ENCODE measurements at regions not wholly inside any gene's neighbourhood (a gene's known extent, or its start where the extent isn't known, plus 50 kb on each side); places are given as distances from the start of the nearest gene placed in this dataset.
"Not testable (repeated sequence)": the region's sequence is repeated elsewhere in the genome, so short reads cannot be mapped to it uniquely, and the experiment has no call there.

- H3K27me3 Mint-ChIP-seq (ENCODE audit: insufficient read depth); DNase-seq (ENCODE audit: low spot score); H3K9me3 Mint-ChIP-seq; H3K4me3 Mint-ChIP-seq; H3K27ac Mint-ChIP-seq; intact Hi-C loops (cut with micrococcal nuclease); H3K36me3 Mint-ChIP-seq (ENCODE audit: low read depth); H3K4me1 Mint-ChIP-seq (ENCODE audit: low read depth): not testable (repeated sequence)
Measured at GRCh38 chr15:101876031-101876430, 64.0 kb downstream of the OR4F15 start.

DNA sequence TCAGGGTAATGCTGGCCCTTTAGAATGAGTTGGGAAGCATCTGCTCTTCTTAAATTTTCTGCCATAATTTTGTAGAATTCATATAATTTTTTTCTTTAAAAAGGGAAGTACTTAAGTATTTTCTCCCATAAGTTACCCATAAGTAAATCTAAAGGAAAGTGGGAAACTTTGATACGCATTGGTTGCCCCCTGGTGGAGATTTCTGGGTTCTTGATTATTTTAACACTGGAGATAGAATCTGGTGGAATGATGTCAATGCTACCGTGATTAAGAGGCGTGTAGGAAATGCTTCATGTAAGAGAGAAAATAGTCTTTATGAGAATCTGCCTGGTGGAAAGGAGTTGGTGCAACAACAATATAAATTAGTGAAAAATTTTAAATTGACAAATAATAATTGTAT, 65.6 kb downstream of the OR4F15 start:
- intact Hi-C loops (cut with micrococcal nuclease); H3K27ac Mint-ChIP-seq; H3K27me3 Mint-ChIP-seq (ENCODE audit: insufficient read depth); H3K36me3 Mint-ChIP-seq (ENCODE audit: low read depth); H3K4me3 Mint-ChIP-seq; DNase-seq (ENCODE audit: low spot score); H3K4me1 Mint-ChIP-seq (ENCODE audit: low read depth); H3K9me3 Mint-ChIP-seq: not testable (repeated sequence)

- H3K27me3 Mint-ChIP-seq (ENCODE audit: insufficient read depth); intact Hi-C loops (cut with micrococcal nuclease); DNase-seq (ENCODE audit: low spot score); H3K9me3 Mint-ChIP-seq; H3K36me3 Mint-ChIP-seq (ENCODE audit: low read depth); H3K4me3 Mint-ChIP-seq; H3K4me1 Mint-ChIP-seq (ENCODE audit: low read depth); H3K27ac Mint-ChIP-seq: not testable (repeated sequence)
Measured at GRCh38 chr15:101912349-101913287, 100.6 kb downstream of the OR4F15 start.

DNA sequence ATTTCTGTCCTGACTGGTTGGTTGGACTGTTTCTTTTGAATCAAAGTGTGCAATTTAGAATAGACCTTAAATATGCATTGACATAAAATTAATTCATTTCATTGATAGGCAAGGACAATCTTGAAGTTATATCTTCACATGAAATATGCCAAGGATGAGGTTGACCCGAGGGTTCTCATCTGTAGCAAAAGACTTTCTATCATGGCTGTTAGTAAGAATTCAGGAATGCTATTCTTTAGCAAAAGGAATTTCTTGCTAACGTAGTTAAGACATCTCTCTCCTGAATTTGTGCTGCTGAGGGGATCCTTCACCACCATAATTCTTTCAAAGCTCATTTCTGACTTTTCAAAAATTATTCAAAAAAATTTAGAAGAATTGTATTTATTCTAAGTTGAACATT, 112.6 kb downstream of the OR4F15 start:
- H3K36me3 Mint-ChIP-seq (ENCODE audit: low read depth); H3K27ac Mint-ChIP-seq; H3K4me1 Mint-ChIP-seq (ENCODE audit: low read depth); DNase-seq (ENCODE audit: low spot score); H3K4me3 Mint-ChIP-seq; intact Hi-C loops (cut with micrococcal nuclease); H3K9me3 Mint-ChIP-seq; H3K27me3 Mint-ChIP-seq (ENCODE audit: insufficient read depth): not testable (repeated sequence)

- intact Hi-C loops (cut with micrococcal nuclease); H3K27me3 Mint-ChIP-seq (ENCODE audit: insufficient read depth); H3K4me1 Mint-ChIP-seq (ENCODE audit: low read depth); H3K36me3 Mint-ChIP-seq (ENCODE audit: low read depth); H3K27ac Mint-ChIP-seq; H3K9me3 Mint-ChIP-seq; H3K4me3 Mint-ChIP-seq; DNase-seq (ENCODE audit: low spot score): not testable (repeated sequence)
Measured at GRCh38 chr15:101934506-101934905, 122.5 kb downstream of the OR4F15 start.

DNA sequence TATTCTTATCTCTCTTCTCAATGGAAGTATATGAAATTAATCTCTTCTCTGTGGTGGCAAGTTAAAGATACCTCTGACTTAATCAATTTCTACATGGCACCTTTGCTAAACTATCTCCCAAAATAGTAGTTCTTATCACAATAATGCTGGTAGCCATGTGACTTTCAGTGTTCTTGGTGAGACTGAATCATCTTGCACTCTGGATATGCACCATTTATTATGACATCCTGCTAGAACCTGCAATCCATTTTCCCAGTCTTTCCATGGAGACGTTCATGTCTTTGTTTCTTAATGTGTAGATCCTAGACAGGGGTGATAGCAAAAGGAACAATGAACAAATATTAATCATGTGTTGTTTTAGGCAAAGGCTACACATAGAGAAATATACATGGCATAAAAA, 125.4 kb downstream of the OR4F15 start:
- DNase-seq (ENCODE audit: low spot score); H3K27me3 Mint-ChIP-seq (ENCODE audit: insufficient read depth); H3K4me1 Mint-ChIP-seq (ENCODE audit: low read depth); H3K27ac Mint-ChIP-seq; H3K9me3 Mint-ChIP-seq; H3K36me3 Mint-ChIP-seq (ENCODE audit: low read depth); intact Hi-C loops (cut with micrococcal nuclease); H3K4me3 Mint-ChIP-seq: not testable (repeated sequence)

GRCh38 chr15:101938555-101938954, 126.6 kb downstream of the OR4F15 start:
- H3K4me1 Mint-ChIP-seq (ENCODE audit: low read depth); H3K9me3 Mint-ChIP-seq; H3K27me3 Mint-ChIP-seq (ENCODE audit: insufficient read depth); H3K4me3 Mint-ChIP-seq; DNase-seq (ENCODE audit: low spot score); H3K27ac Mint-ChIP-seq; intact Hi-C loops (cut with micrococcal nuclease); H3K36me3 Mint-ChIP-seq (ENCODE audit: low read depth): not testable (repeated sequence)

DNA sequence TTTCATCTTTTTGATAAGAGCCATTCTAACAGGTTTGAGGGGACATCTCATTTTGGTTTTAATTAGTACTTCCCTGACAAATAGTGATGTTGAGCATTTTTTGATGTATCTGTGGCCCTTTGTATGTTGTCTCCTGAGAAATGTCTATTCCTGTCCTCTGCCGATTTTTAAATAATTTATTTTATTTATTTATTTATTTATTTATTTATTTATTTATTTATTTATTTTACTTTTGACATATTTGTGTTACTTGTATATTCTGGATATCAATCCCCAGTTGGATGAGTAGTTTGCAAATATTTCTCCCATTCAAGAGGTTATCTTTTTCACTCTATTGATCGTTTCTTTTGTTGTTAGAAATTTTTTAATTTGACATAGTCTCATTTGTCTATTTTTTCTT, 133.9 kb downstream of the OR4F15 start:
- H3K36me3 Mint-ChIP-seq (ENCODE audit: low read depth); intact Hi-C loops (cut with micrococcal nuclease); H3K4me1 Mint-ChIP-seq (ENCODE audit: low read depth); H3K27me3 Mint-ChIP-seq (ENCODE audit: insufficient read depth); H3K27ac Mint-ChIP-seq; H3K4me3 Mint-ChIP-seq; DNase-seq (ENCODE audit: low spot score); H3K9me3 Mint-ChIP-seq: not testable (repeated sequence)

GRCh38 chr15:101948491-101949010, 136.5 kb downstream of the OR4F15 start:
- H3K27me3 Mint-ChIP-seq (ENCODE audit: insufficient read depth); H3K9me3 Mint-ChIP-seq; H3K36me3 Mint-ChIP-seq (ENCODE audit: low read depth); intact Hi-C loops (cut with micrococcal nuclease); H3K4me3 Mint-ChIP-seq; DNase-seq (ENCODE audit: low spot score); H3K27ac Mint-ChIP-seq; H3K4me1 Mint-ChIP-seq (ENCODE audit: low read depth): not testable (repeated sequence)

GRCh38 chr15:101949380-101950065, 137.5 kb downstream of the OR4F15 start:
- H3K4me1 Mint-ChIP-seq (ENCODE audit: low read depth); DNase-seq (ENCODE audit: low spot score); H3K9me3 Mint-ChIP-seq; H3K27me3 Mint-ChIP-seq (ENCODE audit: insufficient read depth); H3K4me3 Mint-ChIP-seq; intact Hi-C loops (cut with micrococcal nuclease); H3K27ac Mint-ChIP-seq; H3K36me3 Mint-ChIP-seq (ENCODE audit: low read depth): not testable (repeated sequence)

DNA sequence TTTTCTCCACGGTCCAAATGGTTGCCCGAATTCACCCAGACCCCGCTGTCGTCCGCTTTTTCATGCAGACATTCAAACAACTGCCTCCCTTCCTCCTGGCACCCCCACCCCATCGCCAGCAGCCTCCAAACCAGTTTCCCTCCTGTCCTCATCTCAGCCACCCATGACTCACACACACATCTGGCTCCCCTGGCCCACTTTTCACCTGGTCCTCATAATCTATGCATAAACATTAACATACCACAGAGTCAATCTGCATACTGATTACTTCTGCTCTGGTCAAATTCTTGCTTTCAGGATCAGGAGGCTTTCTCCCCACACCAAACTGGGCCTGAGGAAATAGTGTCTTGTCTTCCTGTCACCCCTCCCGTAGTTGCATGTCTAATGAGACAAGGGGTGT, 142.0 kb downstream of the OR4F15 start:
- not testable (repeated sequence) for DNase-seq (ENCODE audit: low spot score)

GRCh38 chr15:101955840-101956239, 143.8 kb downstream of the OR4F15 start:
- H3K4me1 Mint-ChIP-seq (ENCODE audit: low read depth); DNase-seq (ENCODE audit: low spot score); H3K4me3 Mint-ChIP-seq; H3K27ac Mint-ChIP-seq; H3K9me3 Mint-ChIP-seq; intact Hi-C loops (cut with micrococcal nuclease); H3K27me3 Mint-ChIP-seq (ENCODE audit: insufficient read depth); H3K36me3 Mint-ChIP-seq (ENCODE audit: low read depth): not testable (repeated sequence)

More for the DNA sequence above, 142.0 kb downstream of the OR4F15 start:
- H3K27me3 Mint-ChIP-seq (ENCODE audit: insufficient read depth); H3K4me1 Mint-ChIP-seq (ENCODE audit: low read depth); H3K36me3 Mint-ChIP-seq (ENCODE audit: low read depth); H3K4me3 Mint-ChIP-seq; intact Hi-C loops (cut with micrococcal nuclease); H3K9me3 Mint-ChIP-seq; H3K27ac Mint-ChIP-seq: not testable (repeated sequence)

GRCh38 chr15:101958656-101959055, 146.7 kb downstream of the OR4F15 start:
- H3K36me3 Mint-ChIP-seq (ENCODE audit: low read depth); intact Hi-C loops (cut with micrococcal nuclease); H3K27ac Mint-ChIP-seq; H3K9me3 Mint-ChIP-seq; DNase-seq (ENCODE audit: low spot score); H3K4me3 Mint-ChIP-seq; H3K27me3 Mint-ChIP-seq (ENCODE audit: insufficient read depth); H3K4me1 Mint-ChIP-seq (ENCODE audit: low read depth): not testable (repeated sequence)
